Activated naive CD4-positive, alpha-beta T cell treated with anti-CD3 and anti-CD28 coated beads for 36 hours (primary cell): ENCODE measurements at regions not wholly inside any gene's neighbourhood (a gene's known extent, or its start where the extent isn't known, plus 50 kb on each side); places are given as distances from the start of the nearest gene placed in this dataset.
A peak's percentile ranks its signal among the peaks of the same experiment; 100 is the strongest.

Experiments
- CTCF ChIA-PET: fragments of 350-600 bp; sonication (Branson Sonifier 250); formaldehyde crosslinking; loops from one replicate; lab custom pipeline; 2021; ENCODE audit warnings: antibody characterized with exemption; lab: Charles Lee
- DNase-seq: peaks from one replicate; pipeline ENCODE4 v3.0.0-alpha.2; 2020
- H3K27ac Mint-ChIP-seq: one replicate; pipeline ENCODE4 v1.8.0; 2021; ENCODE audit warnings: mild to moderate bottlenecking, mixed read lengths
- H3K27me3 Mint-ChIP-seq: one replicate; pipeline ENCODE4 v1.8.0; 2021; ENCODE audit warnings: low read depth, mixed read lengths
- H3K36me3 Mint-ChIP-seq: one replicate; pipeline ENCODE4 v1.8.0; 2021; ENCODE audit warnings: low read depth, mixed read lengths
- H3K4me1 Mint-ChIP-seq: one replicate; pipeline ENCODE4 v1.8.0; 2021; ENCODE audit warnings: low read depth, mixed read lengths
- H3K4me3 Mint-ChIP-seq: one replicate; pipeline ENCODE4 v1.8.0; 2021; ENCODE audit warnings: mild to moderate bottlenecking, moderate library complexity, mixed read lengths
- H3K9me3 Mint-ChIP-seq: one replicate; pipeline ENCODE4 v1.8.0; 2021; ENCODE audit warnings: mixed read lengths
- intact Hi-C: fragments of 100-400 bp; cut with micrococcal nuclease; formaldehyde crosslinking; loops from one replicate; pipeline ENCODE4 v1.15.1; 2023

DNA sequence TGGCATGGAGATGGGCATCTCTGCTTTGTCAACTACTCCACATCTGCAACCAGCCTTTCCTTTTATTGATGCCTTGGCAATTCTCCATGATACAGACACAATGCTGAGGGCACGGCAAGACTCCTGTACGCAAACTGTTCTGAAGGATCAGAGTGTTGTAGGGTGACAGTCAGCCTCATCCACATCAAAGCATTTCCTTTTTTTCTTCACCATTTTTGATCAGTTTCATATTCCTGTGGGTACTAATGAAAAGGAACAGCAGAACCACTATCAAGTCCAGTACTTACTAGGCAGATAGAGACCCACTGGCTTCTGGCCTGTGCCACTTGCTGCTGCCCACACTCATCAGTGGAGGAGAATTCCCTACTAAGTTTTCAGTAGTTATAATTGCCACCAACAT lies 181.6 kb downstream of the PALM2AKAP2 start:
- Mint-ChIP-seq H3K9me3 (no peaks in the 10 kb centered on the region), H3K4me1 (peaks cover 39% of the 10 kb centered on the region), H3K4me3 (no peak overlapping the region), H3K27me3 (no peaks in the 10 kb centered on the region), H3K36me3 (no peaks in the 10 kb centered on the region), H3K27ac (no peak overlapping the region)
- CTCF ChIA-PET = no interaction called here
- DNase-seq = no peak
- intact Hi-C loops = no loop called here

DNA sequence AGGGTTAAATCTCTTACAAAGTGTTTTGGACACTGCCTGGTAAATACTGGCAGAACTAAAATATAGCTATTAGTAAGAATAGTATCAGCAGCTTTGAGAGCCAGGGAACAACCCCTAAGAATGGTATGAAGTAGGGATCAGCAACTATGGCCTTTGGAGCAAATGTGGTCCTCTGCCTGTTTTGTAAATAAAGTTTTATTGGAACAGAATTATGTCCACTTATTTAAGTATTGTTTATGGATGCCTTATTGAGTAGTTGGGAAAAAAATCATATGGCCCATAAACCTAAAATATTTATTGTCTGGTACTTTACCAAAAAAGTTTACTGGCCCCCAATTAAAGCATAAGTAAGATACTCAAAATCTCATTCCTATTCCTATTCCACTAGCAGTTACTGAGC lies 182.2 kb downstream of the PALM2AKAP2 start:
- Mint-ChIP-seq H3K9me3 (no peaks in the 10 kb centered on the region), H3K27me3 (no peaks in the 10 kb centered on the region), H3K27ac (no peak overlapping the region), H3K4me1 (peaks cover 38% of the 10 kb centered on the region), H3K36me3 (no peaks in the 10 kb centered on the region), H3K4me3 (no peak overlapping the region)
- CTCF ChIA-PET = no interaction called here
- no peak for DNase-seq
- intact Hi-C loops = no loop called here

DNA sequence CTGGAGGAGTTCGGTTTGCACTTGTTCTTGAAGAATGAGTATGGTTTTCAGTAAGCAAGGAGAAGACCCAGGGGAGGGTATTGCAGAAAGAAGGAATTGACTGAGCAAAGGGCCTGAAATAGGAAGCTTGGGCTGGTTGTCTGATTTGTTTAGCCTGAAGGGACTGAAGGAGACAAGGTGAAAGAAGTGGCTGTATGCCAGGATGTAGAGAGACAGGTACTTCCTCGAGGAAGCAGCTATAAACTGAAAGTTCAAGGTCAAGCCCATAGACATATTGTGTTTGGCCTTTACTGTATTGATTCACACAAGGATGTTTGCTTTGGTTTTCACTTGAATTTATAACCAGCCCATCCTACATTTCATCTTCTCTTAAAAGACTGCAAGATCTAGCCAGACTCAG lies 183.1 kb downstream of the PALM2AKAP2 start:
- Mint-ChIP-seq H3K4me3 (no peak overlapping the region), H3K27me3 (no peaks in the 10 kb centered on the region), H3K9me3 (no peaks in the 10 kb centered on the region), H3K27ac (peak overlapping the region; percentile 20), H3K36me3 (no peaks in the 10 kb centered on the region), H3K4me1 (peaks cover 44% of the 10 kb centered on the region)
- intact Hi-C loops = no loop called here
- DNase-seq = no peak
- CTCF ChIA-PET = no interaction called here

DNA sequence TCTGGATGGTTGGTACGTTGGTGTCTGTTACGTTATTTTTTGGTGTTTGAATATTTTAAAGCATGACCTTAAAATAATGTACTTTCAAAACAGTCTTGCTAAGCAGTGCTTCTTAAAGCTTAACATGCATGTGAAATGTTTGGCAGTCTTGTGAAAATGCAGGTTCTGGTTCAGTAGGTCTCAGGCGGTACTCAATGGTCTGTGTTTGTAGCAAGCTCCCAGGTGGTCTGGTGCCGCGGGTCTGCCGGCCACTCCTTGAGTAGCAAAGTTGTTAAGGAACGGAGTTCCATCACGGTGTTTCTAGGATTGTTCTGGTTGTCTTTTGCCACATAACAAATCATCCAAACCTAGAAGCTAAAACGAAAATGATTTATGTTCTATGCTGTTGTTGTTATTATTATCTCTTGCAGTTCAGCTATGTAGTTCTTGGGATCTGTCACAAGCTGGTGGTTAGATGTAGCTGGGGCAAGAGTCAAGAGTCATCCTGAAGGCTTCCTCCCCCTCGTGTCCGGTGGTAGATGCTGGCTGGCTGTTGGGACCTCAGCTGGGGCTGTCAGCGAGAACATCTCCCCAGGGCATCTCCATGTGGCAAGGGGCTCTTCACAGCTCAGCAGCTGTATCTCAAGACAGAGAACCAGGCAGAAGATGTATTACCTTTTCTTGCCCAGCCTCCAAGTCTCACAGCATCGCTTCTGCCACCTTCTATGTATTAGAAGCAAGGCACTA lies 186.8 kb downstream of the PALM2AKAP2 start:
- Mint-ChIP-seq H3K4me1 (peaks cover 60% of the 10 kb centered on the region), H3K9me3 (no peaks in the 10 kb centered on the region), H3K27me3 (no peaks in the 10 kb centered on the region), H3K36me3 (no peaks in the 10 kb centered on the region), H3K4me3 (no peak overlapping the region), H3K27ac (peak overlapping the region; percentile 63)
- intact Hi-C loops = loop anchor here (1.0 kb wide), 1 partner anchor 17 kb away; no protein-coding TSS in a partner anchor
- no peak for DNase-seq
- CTCF ChIA-PET = interaction anchor here (0.9 to 1.6 kb wide), 3 partner anchors 17 to 77 kb away, joined by 3 to 5 read pairs (median 3); no protein-coding TSS in a partner anchor

GRCh38 chr9:109967651-109968642 lies 187.9 kb downstream of the PALM2AKAP2 start:
- DNase-seq = peak; percentile 47
- no peaks in the 10 kb centered on the region for H3K9me3 Mint-ChIP-seq
- no peaks in the 10 kb centered on the region for H3K36me3 Mint-ChIP-seq
- no peaks in the 10 kb centered on the region for H3K27me3 Mint-ChIP-seq
- peaks cover 67% of the 10 kb centered on the region for H3K4me1 Mint-ChIP-seq
- peak overlapping the region; percentile 85 for H3K27ac Mint-ChIP-seq
- no peak overlapping the region for H3K4me3 Mint-ChIP-seq
- CTCF ChIA-PET = interaction anchor here (0.6 to 2.6 kb wide), 13 partner anchors 12 to 90 kb away, joined by 3 to 6 read pairs (median 3); no protein-coding TSS in a partner anchor
- intact Hi-C loops = loop anchor here (1.0 kb wide), 6 partner anchors 9 to 82 kb away; no protein-coding TSS in a partner anchor

DNA sequence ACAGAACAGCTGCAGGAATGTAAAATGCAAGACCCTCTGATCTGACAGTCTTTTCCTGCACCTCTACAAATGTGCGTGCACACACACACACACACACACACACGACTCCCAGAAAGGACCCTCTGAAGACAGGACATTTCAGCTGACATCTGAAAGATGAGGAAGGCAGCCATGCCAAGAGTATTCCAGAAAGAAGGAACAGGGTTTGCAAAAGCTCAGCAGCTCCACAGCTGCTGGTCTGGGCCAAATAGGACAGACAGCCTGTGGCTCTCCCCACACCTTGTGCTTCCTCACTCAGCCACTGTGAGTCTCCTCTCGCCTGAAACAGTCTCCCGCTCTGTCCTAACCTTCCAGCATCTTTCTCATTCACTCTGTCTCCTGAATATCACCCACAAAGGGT lies 189.0 kb downstream of the PALM2AKAP2 start:
- CTCF ChIA-PET = interaction anchor here (0.6 to 2.6 kb wide), 7 partner anchors 10 to 89 kb away, joined by 3 to 8 read pairs (median 4); no protein-coding TSS in a partner anchor
- peak overlapping the region; percentile 37 for H3K27ac Mint-ChIP-seq
- no peaks in the 10 kb centered on the region for H3K27me3 Mint-ChIP-seq
- H3K9me3 Mint-ChIP-seq = no peaks in the 10 kb centered on the region
- no peaks in the 10 kb centered on the region for H3K36me3 Mint-ChIP-seq
- peaks cover 69% of the 10 kb centered on the region for H3K4me1 Mint-ChIP-seq
- DNase-seq = peak; percentile 40
- intact Hi-C loops = no loop called here
- no peak overlapping the region for H3K4me3 Mint-ChIP-seq

- no peaks in the 10 kb centered on the region for H3K9me3 Mint-ChIP-seq
- no peak overlapping the region for H3K4me3 Mint-ChIP-seq
- intact Hi-C loops = loop anchor here (5.0 to 10.0 kb wide), 2 partner anchors 555 to 1948 kb away; no protein-coding TSS in a partner anchor
- H3K4me1 Mint-ChIP-seq = peaks cover 76% of the 10 kb centered on the region
- CTCF ChIA-PET = interaction anchor here (0.6 to 2.6 kb wide), 7 partner anchors 9 to 234 kb away, joined by 3 to 8 read pairs (median 4); no protein-coding TSS in a partner anchor
- H3K27ac Mint-ChIP-seq = peak overlapping the region; percentile 7
- DNase-seq = no peak
- no peaks in the 10 kb centered on the region for H3K36me3 Mint-ChIP-seq
- no peaks in the 10 kb centered on the region for H3K27me3 Mint-ChIP-seq
Observed at GRCh38 chr9:109969573-109970237, 189.7 kb downstream of the PALM2AKAP2 start.

DNA sequence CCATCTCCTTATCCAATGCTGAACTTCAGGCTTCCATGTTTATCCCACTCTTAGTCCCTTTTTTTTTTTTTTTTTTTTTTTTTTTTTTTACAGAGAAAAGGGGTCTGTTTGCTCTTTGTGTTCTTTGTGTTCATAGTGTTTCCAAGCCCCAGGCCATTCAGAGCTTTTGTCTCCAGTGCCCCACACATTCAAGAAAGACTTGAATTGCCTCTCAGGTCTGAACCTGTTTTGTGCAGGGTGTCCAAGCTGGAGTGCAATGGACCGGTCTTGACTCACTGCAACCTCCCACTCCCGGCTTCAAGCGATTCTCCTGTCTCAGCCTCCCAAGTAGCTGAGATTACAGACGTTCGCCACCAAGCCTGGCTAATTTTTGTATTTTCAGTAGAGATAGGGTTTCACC lies 191.2 kb downstream of the PALM2AKAP2 start:
- Mint-ChIP-seq H3K9me3 (no peaks in the 10 kb centered on the region), H3K36me3 (no peaks in the 10 kb centered on the region), H3K4me1 (peaks cover 85% of the 10 kb centered on the region), H3K27me3 (no peaks in the 10 kb centered on the region), H3K4me3 (no peak overlapping the region), H3K27ac (no peak overlapping the region)
- CTCF ChIA-PET = interaction anchor here (0.8 to 2.0 kb wide), 2 partner anchors 14 to 557 kb away, joined by 3 to 5 read pairs; no protein-coding TSS in a partner anchor
- intact Hi-C loops = loop anchor here (5.0 to 10.0 kb wide), 2 partner anchors 556 to 1946 kb away; no protein-coding TSS in a partner anchor
- DNase-seq = no peak

GRCh38 chr9:109972026-109972882 lies 192.3 kb downstream of the PALM2AKAP2 start:
- Mint-ChIP-seq H3K27ac (peak overlapping the region; percentile 4), H3K4me1 (peaks cover 86% of the 10 kb centered on the region), H3K36me3 (no peaks in the 10 kb centered on the region), H3K4me3 (no peak overlapping the region), H3K9me3 (no peaks in the 10 kb centered on the region), H3K27me3 (no peaks in the 10 kb centered on the region)
- CTCF ChIA-PET = interaction anchor here (0.7 to 1.1 kb wide), 4 partner anchors 8 to 180 kb away, joined by 3 to 4 read pairs (median 3); no protein-coding TSS in a partner anchor
- intact Hi-C loops = loop anchor here (5.0 to 10.0 kb wide), 2 partner anchors 557 to 1945 kb away; no protein-coding TSS in a partner anchor
- peak; percentile 56 for DNase-seq

DNA sequence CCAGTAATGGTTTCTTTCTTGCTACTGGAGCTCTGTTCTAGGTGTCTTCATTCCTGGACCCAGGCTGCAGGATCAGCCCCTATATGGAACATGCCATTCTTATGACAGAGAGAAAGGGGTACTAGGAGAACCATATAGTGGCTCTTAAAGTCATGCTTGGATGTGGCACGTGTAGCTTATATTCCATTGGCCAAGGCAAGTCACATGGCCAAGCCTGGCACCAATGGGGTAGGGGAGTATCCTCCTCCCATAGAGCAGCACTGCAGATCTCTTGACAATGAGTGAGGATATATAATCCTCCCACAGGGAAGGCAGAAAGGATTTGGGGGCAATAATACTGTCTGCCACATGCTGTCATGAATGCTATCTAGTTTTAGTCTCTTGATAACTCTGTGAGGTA lies 193.3 kb downstream of the PALM2AKAP2 start:
- H3K27ac Mint-ChIP-seq = peak overlapping the region; percentile 82
- DNase-seq = no peak
- H3K9me3 Mint-ChIP-seq = no peaks in the 10 kb centered on the region
- H3K27me3 Mint-ChIP-seq = no peaks in the 10 kb centered on the region
- no peaks in the 10 kb centered on the region for H3K36me3 Mint-ChIP-seq
- H3K4me3 Mint-ChIP-seq = no peak overlapping the region
- H3K4me1 Mint-ChIP-seq = peaks cover 85% of the 10 kb centered on the region
- CTCF ChIA-PET = interaction anchor here (0.5 to 1.1 kb wide), 5 partner anchors 9 to 179 kb away, joined by 3 to 4 read pairs (median 3); no protein-coding TSS in a partner anchor
- intact Hi-C loops = loop anchor here (5.0 to 10.0 kb wide), 2 partner anchors 559 to 1944 kb away; no protein-coding TSS in a partner anchor
